HFF-Myc (cell line): ENCODE measurements at regions not wholly inside any gene's neighbourhood (a gene's known extent, or its start where the extent isn't known, plus 50 kb on each side); places are given as distances from the start of the nearest gene placed in this dataset.

Source experiments
- DNase-seq: peaks from one replicate; pipeline ENCODE4 v3.0.0-alpha.2; 2011; ENCODE audit warnings: low read depth; ENCODE audit errors: extremely low read depth
- H3K4me3 ChIP-seq: replicated peaks from 2 replicates; pipeline ENCODE4 v1.5.1; 2011; ENCODE audit warnings: low read depth, mild to moderate bottlenecking, control low read depth, low read length
- TF ChIP-seq, protein P1 (sequence below): IDR thresholded peaks from 2 replicates; pipeline ENCODE4 v1.5.1; 2012; ENCODE audit warnings: mild to moderate bottlenecking, low read depth, low read length, control low read depth; ENCODE audit errors: missing control alignments

DNA sequence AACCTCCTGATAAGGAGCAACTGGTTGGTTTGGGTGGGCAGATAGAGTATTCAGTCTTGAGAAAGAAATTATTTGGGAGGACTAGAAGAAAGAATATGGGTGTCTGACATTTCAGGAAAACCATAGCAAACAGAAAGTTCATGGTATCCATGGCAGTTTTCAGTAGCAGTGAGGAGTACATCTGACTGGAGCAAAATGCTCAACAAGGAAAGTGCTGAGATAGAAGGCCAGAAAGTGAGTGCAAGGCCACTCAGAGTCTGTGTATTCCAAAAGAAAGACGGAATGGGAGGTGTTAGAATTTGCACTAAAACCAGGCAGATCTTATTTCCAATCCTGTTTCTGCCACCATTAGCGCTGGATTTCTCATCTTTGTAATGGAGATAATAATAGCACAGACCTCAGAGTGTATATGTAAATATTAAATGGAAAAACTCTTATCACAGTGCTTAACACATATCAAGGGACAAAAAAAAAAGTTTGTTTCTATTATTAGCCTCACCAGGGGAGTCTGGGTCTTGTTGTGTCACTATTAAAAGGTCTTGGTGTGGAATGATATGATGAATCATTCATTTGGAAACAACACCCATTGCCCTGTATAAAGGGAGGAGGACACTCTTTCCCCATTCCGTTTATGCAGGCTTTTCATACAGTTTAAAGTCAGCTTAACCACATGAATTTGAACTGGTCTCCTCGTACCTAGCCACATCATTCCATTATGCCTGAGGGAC is 349.8 kb downstream of the IPO8 start:
- H3K4me3 ChIP-seq = no peak overlapping the region
- no peak for DNase-seq
- TF ChIP-seq, protein P1, sequence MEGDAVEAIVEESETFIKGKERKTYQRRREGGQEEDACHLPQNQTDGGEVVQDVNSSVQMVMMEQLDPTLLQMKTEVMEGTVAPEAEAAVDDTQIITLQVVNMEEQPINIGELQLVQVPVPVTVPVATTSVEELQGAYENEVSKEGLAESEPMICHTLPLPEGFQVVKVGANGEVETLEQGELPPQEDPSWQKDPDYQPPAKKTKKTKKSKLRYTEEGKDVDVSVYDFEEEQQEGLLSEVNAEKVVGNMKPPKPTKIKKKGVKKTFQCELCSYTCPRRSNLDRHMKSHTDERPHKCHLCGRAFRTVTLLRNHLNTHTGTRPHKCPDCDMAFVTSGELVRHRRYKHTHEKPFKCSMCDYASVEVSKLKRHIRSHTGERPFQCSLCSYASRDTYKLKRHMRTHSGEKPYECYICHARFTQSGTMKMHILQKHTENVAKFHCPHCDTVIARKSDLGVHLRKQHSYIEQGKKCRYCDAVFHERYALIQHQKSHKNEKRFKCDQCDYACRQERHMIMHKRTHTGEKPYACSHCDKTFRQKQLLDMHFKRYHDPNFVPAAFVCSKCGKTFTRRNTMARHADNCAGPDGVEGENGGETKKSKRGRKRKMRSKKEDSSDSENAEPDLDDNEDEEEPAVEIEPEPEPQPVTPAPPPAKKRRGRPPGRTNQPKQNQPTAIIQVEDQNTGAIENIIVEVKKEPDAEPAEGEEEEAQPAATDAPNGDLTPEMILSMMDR = no peak

DNA sequence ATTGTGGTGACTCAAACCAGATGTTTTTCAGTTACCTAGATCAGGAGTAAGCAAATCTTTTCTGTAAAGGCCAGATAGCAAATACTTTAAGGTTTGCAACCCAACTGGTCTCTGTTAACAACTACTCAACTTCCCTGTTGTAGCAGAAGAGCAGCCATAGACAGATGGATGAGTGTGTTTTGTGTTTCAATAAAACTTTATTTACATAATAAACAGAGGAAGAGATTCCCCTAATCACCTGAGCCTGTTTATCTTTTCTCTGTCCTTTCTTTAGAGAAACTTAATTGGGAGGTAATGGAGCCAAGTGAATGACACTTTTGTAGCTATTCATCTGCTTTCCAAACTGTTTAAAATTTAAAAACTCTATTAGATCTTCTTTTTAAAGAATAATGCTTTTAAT is 365.1 kb downstream of the IPO8 start:
- DNase-seq = no peak
- TF ChIP-seq, protein P1 = no peak
- H3K4me3 ChIP-seq = no peak overlapping the region

DNA sequence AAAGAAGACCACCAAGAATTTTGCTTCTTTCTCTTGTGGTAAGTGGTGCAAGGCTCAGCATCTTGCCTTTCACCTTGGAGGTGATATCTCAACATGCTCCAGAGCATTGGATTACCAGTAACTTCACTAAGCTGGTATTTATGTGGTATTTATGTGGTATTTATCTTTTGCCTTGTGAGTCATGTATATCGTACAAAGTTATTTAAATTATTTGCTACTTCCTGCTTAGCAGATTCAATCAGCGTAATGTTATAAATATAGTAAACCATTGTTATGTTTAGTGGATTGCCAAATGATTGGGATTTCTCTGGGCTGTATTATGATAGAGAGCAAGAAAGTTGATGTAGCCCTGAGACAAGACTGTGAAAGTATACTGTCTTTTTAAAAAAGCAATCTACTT is 366.4 kb downstream of the IPO8 start:
- H3K4me3 ChIP-seq = no peak overlapping the region
- TF ChIP-seq, protein P1 = no peak
- DNase-seq = no peak

DNA sequence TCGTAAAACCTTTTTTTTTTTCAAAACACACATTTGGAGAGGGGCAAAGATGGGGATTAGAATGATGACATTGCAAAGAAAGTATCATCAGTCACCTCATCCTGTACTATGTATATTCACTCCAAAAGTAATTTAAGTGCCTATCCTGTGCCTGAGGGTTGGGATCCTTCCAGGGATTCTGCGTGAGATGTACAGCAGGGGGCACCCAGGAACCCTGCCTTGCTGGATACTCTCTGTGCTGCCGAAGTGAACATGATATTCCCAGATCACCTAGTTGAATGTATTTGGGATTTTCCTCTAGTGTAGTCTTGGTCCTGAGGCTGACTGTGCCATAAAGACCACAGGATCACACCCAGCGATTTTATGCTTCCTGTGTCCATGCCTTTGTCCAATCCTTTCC is 372.7 kb downstream of the IPO8 start:
- TF ChIP-seq, protein P1 = no peak
- no peak overlapping the region for H3K4me3 ChIP-seq
- no peak for DNase-seq

DNA sequence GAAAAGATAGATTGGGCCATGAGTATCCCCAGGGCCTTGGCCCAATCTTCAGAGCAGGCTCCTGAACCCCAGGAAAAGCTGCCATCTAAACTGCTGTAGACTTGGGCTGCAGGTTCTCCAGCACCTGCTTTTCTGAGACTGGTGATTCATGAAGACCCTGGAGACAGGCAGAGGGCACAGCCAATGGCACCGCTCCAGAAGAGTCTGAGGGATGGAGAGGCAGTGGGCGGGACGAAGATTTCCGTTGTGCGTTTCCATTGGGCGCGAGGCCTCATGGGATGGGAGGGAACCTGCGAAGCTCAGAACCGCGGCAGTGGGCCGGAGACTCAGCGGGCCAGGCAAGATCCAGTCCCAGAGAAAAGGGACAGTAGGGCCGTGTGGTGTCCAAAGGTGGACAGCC is 375.1 kb downstream of the IPO8 start:
- TF ChIP-seq, protein P1 = no peak
- H3K4me3 ChIP-seq = no peak overlapping the region

DNA sequence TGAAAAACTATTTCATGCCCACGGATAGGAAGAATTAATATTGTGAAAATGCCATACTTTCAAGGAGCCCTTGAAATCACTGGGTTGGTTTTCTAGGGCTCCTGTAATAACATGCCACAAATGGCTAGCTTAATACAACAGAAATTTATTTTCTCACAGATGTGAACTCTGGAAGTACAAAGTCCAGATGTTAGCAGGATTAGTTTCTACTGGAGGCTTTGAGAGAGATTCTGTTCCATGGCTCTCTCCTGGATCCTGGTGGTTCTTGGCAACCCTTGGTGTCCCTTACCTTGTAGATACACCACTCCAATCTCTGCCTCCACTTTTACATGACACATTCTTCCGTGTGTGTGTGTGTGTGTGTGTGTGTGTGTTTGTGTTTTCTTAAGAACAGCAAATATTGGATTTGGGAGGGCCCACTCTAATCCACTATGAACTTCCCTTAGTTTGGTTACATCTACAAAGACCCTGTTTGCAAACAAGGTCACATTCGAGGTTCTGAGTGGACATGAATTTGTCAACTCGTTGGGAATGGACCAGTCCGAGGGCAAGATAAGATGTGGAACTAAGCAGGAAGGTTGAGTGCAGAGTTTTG is 381.1 kb downstream of the IPO8 start:
- TF ChIP-seq, protein P1 = no peak
- H3K4me3 ChIP-seq = no peak overlapping the region
- DNase-seq = no peak

More for the DNA sequence above, 375.1 kb downstream of the IPO8 start:
- DNase-seq = no peak
